ENCODE measurements at regions not wholly inside any gene's neighbourhood (a gene's known extent, or its start where the extent isn't known, plus 50 kb on each side); places are given as distances from the start of the nearest gene placed in this dataset.
A peak's percentile ranks its signal among the peaks of the same experiment; 100 is the strongest.

DNA sequence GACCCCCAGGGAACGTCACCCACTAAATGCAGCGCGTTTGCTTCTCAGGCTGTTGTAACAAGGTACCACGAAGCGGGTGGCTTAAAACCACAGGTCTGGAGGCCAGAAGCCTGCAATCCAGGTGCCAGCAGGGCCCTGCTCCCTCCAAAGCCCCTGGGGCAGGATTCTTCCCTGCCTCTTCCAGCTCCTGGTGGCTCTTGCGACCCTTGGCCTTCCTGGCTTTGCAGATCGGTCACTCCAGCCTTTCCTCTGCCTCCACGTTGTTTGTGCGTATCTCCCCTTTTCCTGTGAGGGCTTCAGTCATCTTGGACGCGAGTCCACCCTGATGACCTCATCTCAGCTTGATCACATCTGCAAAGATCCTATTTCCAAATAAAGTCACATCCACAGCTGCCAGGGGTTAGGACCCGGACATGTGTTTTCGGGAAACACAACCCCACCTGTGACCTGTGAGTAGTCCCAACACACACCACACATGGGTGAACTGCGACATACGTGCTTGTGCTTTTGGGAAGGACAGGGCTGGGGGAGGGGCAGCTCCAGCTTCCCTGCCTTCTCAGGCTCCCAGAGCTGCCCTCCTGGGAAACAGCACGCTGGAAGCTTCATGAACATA is 114.5 kb upstream of the NCOR2 start:
- intact Hi-C loops (cut with micrococcal nuclease; ENCODE audit: unreplicated experiment): loop anchor here (1.0 to 5.0 kb wide), 5 partner anchors 19 to 114 kb away; no protein-coding TSS in a partner anchor
- no TSS peak for BruUV-seq (replicated peaks)
- no peaks in the 10 kb centered on the region for H3K27me3 ChIP-seq (replicated peaks; ENCODE audit: control insufficient read depth, insufficient read depth, low read length)

DNA sequence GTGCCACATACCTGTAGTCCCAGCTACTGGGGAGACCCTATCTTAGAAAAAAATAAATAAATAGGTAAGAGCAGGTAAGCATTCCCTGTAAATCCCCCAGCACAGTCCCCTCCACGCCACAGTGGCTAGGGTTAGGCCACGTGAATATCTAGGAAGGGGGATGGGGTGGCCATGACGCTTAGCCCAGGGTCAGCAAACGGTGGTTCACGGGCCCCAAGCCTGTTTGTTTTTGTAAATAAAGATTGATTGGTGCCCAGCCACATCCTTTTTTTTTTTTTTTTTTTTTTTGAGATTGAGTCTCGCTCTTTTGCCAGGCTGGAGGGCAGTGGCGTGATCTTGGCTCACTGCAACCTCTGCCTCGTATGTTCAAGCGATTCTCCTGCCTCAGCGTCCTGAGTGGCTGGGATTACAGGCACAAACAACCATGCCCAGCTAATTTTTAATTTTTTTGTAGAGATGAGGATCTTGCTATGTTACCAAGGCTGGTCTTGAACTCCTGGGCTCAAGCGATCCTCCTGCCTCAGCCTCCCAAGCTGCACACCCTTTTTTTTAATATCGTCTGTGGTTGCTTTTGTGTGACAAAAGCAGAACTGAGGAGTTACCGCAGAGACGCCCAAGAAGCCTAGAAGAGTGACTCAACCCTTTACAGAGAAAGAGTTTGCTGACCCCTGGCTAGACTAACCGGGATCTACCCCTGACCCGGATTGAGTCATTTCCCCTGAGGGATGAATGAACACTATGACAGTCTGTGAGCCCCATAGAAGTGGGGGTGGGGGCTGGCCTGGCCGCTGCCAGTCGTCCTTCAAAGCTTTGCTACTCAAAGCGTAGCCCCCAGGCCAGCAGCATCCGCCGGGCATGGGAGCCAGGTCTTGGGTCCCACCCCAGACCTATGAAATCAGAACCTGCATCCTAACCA is 113.7 kb upstream of the NCOR2 start:
- intact Hi-C loops (cut with micrococcal nuclease; ENCODE audit: unreplicated experiment): loop anchor here (1.0 to 5.0 kb wide), 3 partner anchors 41 to 113 kb away; no protein-coding TSS in a partner anchor
- Mint-ChIP-seq H3K27me3 (ENCODE audit: insufficient read depth, unreplicated experiment) (no peaks in the 10 kb centered on the region), H3K4me3 (ENCODE audit: unreplicated experiment) (no peak overlapping the region), H3K9me3 (ENCODE audit: unreplicated experiment) (no peaks in the 10 kb centered on the region), H3K27ac (ENCODE audit: unreplicated experiment) (peak overlapping the region; percentile 97), H3K36me3 (ENCODE audit: insufficient read depth, unreplicated experiment) (peaks cover 24% of the 10 kb centered on the region), H3K4me1 (ENCODE audit: low read depth, unreplicated experiment) (peaks cover 56% of the 10 kb centered on the region)
- Histone ChIP-seq H3K4me1 (peaks cover 61% of the 10 kb centered on the region), H3K9me3 (no peaks in the 10 kb centered on the region), H3K27me3 (replicated peaks; ENCODE audit: control insufficient read depth, insufficient read depth, low read length) (no peaks in the 10 kb centered on the region), H3K36me3 (ENCODE audit: control insufficient read depth, insufficient read depth, low read length) (no peaks in the 10 kb centered on the region), H3K4me3 (ENCODE audit: low read depth, low read length) (no peak overlapping the region)
- BruUV-seq (replicated peaks): no TSS peak
- TF ChIP-seq, protein P1, sequence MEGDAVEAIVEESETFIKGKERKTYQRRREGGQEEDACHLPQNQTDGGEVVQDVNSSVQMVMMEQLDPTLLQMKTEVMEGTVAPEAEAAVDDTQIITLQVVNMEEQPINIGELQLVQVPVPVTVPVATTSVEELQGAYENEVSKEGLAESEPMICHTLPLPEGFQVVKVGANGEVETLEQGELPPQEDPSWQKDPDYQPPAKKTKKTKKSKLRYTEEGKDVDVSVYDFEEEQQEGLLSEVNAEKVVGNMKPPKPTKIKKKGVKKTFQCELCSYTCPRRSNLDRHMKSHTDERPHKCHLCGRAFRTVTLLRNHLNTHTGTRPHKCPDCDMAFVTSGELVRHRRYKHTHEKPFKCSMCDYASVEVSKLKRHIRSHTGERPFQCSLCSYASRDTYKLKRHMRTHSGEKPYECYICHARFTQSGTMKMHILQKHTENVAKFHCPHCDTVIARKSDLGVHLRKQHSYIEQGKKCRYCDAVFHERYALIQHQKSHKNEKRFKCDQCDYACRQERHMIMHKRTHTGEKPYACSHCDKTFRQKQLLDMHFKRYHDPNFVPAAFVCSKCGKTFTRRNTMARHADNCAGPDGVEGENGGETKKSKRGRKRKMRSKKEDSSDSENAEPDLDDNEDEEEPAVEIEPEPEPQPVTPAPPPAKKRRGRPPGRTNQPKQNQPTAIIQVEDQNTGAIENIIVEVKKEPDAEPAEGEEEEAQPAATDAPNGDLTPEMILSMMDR (IDR thresholded peaks at IDR 0.05; ENCODE audit: insufficient read depth in 1 of 2, low read depth in 1 of 2, low read length in 1 of 2, severe bottlenecking in 1 of 2, unreplicated experiment in 1 of 2): peak; percentile 20 to 45
- ChIA-PET POLR2A (no interaction called here), CTCF (interaction anchor here (1.7 kb wide), 1 partner anchor 14 kb away, joined by 4 read pairs; no protein-coding TSS in a partner anchor)
- peak; percentile 75 to 78 for DNase-seq

More for the DNA sequence above, 114.5 kb upstream of the NCOR2 start:
- no peaks in the 10 kb centered on the region for H3K27me3 Mint-ChIP-seq (ENCODE audit: insufficient read depth, unreplicated experiment)
- no peak overlapping the region for H3K4me3 Mint-ChIP-seq (ENCODE audit: unreplicated experiment)
- H3K27ac Mint-ChIP-seq (ENCODE audit: unreplicated experiment): peak overlapping the region; percentile 97
- peaks cover 62% of the 10 kb centered on the region for H3K4me1 ChIP-seq
- POLR2A ChIA-PET: no interaction called here
- CTCF ChIA-PET: interaction anchor here (1.3 to 1.7 kb wide), 2 partner anchors 15 to 29 kb away, joined by 3 to 4 read pairs; no protein-coding TSS in a partner anchor
- H3K4me3 ChIP-seq (ENCODE audit: low read depth, low read length): no peak overlapping the region
- H3K36me3 Mint-ChIP-seq (ENCODE audit: insufficient read depth, unreplicated experiment): peaks cover 24% of the 10 kb centered on the region
- no peaks in the 10 kb centered on the region for H3K9me3 Mint-ChIP-seq (ENCODE audit: unreplicated experiment)
- peak; percentile 21 to 59 for DNase-seq
- TF ChIP-seq, protein P1 (IDR thresholded peaks at IDR 0.05; ENCODE audit: insufficient read depth in 1 of 2, low read depth in 1 of 2, low read length in 1 of 2, severe bottlenecking in 1 of 2, unreplicated experiment in 1 of 2): no peak
- H3K4me1 Mint-ChIP-seq (ENCODE audit: low read depth, unreplicated experiment): peaks cover 57% of the 10 kb centered on the region
- no peaks in the 10 kb centered on the region for H3K9me3 ChIP-seq
- H3K36me3 ChIP-seq (ENCODE audit: control insufficient read depth, insufficient read depth, low read length): no peaks in the 10 kb centered on the region
